ENCODE measurements at regions not wholly inside any gene's neighbourhood (a gene's known extent, or its start where the extent isn't known, plus 50 kb on each side); places are given as distances from the start of the nearest gene placed in this dataset.
"Not testable (repeated sequence)": the region's sequence is repeated elsewhere in the genome, so short reads cannot be mapped to it uniquely, and the experiment has no call there.

DNA sequence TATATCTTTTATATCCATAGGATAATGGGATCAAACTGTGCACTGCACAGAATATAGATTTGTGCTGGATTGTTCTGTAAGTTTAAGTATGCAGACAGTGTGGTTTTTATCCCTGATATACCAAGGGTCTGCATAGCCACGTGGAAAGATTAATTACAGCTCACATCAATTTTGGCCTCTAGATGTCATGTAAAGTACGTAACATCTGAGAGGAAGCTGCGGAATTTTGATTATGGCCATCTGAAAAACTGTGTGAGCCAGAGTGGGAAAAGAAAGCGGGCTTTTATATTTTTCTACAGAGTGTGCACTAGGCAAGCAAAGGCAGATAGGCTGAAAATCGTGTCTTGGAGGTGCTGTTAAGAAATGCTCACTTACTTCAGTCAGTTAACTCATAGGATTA is 562.7 kb downstream of the GBE1 start:
- H3K4me1 Mint-ChIP-seq = no peaks in the 10 kb centered on the region
- H3K4me3 Mint-ChIP-seq = no peak overlapping the region
- H3K36me3 Mint-ChIP-seq = no peaks in the 10 kb centered on the region
- H3K27ac Mint-ChIP-seq = no peak overlapping the region
- no peaks in the 10 kb centered on the region for H3K27me3 Mint-ChIP-seq
- ATAC-seq = no peak
- H3K9me3 Mint-ChIP-seq = peaks cover 4% of the 10 kb centered on the region

DNA sequence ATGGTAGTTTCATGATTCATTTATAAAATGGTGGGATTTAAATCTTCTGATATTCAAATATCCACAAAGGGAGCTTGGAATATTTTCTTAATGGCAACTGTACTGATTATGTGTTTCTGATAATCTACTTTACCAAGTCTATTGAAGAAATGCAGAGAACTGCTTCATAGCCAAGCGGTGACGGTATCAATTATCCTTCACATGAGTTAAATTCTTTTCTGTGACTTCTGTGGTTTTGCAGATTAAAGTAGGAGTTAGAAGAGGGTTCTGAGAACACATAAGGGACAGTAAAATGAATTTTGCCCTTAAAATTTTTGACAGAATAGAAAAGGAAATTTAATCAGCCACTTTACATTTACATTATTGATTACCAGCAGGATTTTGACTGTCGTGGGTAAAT is 563.2 kb downstream of the GBE1 start:
- no peak for ATAC-seq
- H3K9me3 Mint-ChIP-seq = peaks cover 4% of the 10 kb centered on the region
- H3K27me3 Mint-ChIP-seq = no peaks in the 10 kb centered on the region
- H3K4me1 Mint-ChIP-seq = no peaks in the 10 kb centered on the region
- no peaks in the 10 kb centered on the region for H3K36me3 Mint-ChIP-seq
- H3K27ac Mint-ChIP-seq = no peak overlapping the region
- no peak overlapping the region for H3K4me3 Mint-ChIP-seq

DNA sequence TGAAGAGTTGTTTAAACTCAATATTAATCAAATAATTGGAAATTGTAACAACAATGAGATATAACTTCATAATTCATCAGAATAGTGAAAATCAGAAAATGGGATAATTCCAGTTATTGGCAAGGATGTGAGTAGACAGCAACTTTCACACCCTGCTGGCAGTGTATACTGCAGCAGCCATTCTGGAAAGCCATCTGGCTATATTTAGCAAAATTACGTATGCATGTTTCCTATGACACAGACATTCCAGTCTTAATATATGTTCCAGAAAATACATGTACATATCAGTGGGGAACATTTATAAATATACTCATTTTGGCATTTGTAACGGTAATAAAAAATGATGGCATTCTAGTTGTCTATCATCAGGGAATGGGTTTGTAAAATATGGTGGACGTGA is 564.1 kb downstream of the GBE1 start:
- H3K9me3 Mint-ChIP-seq = peaks cover 4% of the 10 kb centered on the region
- H3K27ac Mint-ChIP-seq = no peak overlapping the region
- ATAC-seq = no peak
- H3K4me1 Mint-ChIP-seq = no peaks in the 10 kb centered on the region
- H3K4me3 Mint-ChIP-seq = no peak overlapping the region
- H3K36me3 Mint-ChIP-seq = no peaks in the 10 kb centered on the region
- no peaks in the 10 kb centered on the region for H3K27me3 Mint-ChIP-seq

DNA sequence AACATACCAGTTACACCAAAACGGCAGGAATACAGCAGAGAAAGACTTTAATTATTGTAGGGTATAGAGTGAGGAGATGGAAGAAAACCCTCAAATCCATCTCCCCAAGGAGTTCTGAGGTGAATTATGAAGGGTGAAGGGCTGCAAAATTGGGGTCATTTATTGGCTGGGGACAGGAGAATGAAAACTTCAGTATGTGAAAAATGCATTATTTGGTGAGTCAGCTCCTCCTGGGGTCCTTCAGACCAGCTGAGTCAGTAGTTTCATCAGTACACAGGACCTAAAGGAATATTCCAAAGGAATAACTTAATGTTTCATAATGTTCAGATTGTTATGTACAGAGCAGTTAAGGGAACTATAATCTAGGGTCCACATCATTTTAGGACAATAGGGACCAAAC is 566.0 kb downstream of the GBE1 start:
- Mint-ChIP-seq H3K4me3 (no peak overlapping the region), H3K27ac (no peak overlapping the region)
- no peak for ATAC-seq

DNA sequence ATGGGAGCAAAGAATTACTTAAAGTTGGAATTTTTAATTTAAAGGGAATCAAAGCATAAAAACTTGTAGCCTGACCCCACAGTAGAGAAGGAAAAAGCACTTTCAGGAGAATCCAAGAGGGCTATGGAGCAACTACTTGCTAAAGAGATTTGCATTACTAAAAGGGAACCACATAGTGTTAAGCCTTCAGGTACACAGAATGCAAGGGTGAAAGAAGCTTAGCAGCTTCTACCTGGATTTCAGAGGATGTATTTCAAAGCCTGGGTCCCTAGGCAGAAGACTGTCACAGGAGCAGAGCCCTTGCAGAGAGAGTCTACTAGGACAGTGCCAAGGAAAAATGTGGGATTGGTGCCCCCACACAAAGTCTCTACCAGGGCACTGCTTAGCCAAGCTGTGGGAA is 575.0 kb downstream of the GBE1 start:
- ATAC-seq = no peak
- Mint-ChIP-seq H3K4me3 (no peak overlapping the region), H3K9me3 (peaks cover 6% of the 10 kb centered on the region), H3K27me3 (no peaks in the 10 kb centered on the region), H3K36me3 (no peaks in the 10 kb centered on the region), H3K27ac (no peak overlapping the region), H3K4me1 (no peaks in the 10 kb centered on the region)

More for the DNA sequence above, 566.0 kb downstream of the GBE1 start:
- no peaks in the 10 kb centered on the region for H3K9me3 Mint-ChIP-seq
- no peaks in the 10 kb centered on the region for H3K27me3 Mint-ChIP-seq
- H3K36me3 Mint-ChIP-seq = no peaks in the 10 kb centered on the region
- no peaks in the 10 kb centered on the region for H3K4me1 Mint-ChIP-seq

DNA sequence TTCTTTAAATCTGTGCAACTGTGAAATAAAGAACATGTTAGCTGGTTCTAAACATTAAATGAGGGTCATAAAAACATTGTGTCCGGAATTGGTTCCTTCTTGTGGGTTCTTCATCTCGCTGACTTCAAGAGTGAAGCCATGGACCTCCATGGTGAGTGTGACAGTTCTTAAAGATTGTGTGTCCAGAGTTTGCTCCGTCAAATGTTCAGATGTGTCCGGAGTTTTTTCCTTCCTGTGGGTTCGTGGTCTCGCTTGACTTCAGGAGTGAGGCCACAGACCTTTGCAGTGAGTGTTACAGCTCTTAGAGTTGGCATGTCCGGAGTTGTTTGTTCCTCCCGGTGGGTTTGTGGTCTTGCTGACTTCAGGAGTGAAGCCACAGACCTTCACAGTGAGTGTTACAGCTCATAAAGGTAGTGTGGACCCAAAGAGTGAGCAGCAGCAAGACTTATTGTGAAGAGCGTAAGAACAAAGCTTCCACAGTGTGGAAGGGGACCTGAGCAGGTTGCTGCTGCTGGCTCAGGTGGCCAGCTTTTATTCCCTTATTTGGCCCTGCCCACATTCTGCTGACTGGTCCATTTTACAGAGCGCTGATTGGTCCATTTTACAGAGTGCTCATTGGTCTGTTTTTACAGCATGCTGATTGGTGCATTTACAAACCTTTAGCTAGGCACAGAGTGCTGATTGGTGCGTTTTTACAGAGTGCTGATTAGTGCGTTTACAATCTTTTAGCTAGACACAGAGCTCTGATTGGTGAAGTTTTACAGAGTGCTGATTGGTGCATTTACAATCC is 579.2 kb downstream of the GBE1 start:
- H3K36me3 Mint-ChIP-seq, ATAC-seq, H3K9me3 Mint-ChIP-seq, H3K4me1 Mint-ChIP-seq, H3K27me3 Mint-ChIP-seq, H3K27ac Mint-ChIP-seq, H3K4me3 Mint-ChIP-seq: not testable (repeated sequence)

DNA sequence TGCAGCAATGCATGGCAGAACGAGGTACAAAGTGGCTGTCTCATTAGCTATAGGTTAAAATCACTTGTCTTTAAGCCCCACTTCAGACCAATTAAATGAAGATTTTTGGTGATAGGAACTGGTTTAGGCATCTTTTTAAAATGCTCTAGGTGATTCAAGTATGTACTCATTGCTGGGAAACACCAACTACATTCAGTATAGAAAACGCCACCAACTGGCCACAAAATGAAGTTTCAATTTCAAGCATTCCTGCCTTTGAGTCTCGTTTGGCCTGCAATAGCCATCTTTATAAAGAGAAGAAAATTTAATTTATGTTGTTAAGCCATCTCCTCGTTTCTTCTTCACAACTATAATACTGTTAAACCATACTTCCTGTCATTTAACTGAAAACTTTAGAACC is 587.9 kb downstream of the GBE1 start:
- H3K27ac Mint-ChIP-seq = no peak overlapping the region
- no peak for ATAC-seq
- no peaks in the 10 kb centered on the region for H3K9me3 Mint-ChIP-seq
- H3K4me3 Mint-ChIP-seq = no peak overlapping the region
- H3K4me1 Mint-ChIP-seq = no peaks in the 10 kb centered on the region
- no peaks in the 10 kb centered on the region for H3K27me3 Mint-ChIP-seq
- no peaks in the 10 kb centered on the region for H3K36me3 Mint-ChIP-seq

DNA sequence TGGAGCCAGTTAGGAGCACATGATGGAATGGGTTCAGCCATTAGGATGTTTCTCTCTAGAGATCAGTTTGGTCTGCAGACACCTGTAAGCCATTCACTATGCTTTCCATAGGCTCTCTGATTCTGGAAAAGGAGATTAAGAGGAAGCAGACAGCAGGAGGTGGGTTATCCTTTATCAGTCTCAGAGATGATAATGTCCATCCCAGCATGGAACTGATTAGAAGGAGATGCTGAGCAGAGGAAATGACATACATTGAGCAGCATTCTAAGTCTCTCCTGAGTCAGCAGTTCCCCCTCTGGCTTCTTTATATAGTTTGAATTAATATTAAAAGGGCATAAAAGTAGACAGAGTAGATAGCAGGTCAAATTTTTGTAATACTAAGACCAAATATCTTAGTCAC is 591.1 kb downstream of the GBE1 start:
- Mint-ChIP-seq H3K36me3 (no peaks in the 10 kb centered on the region), H3K27me3 (no peaks in the 10 kb centered on the region), H3K4me1 (no peaks in the 10 kb centered on the region), H3K4me3 (no peak overlapping the region), H3K27ac (no peak overlapping the region), H3K9me3 (peaks cover 3% of the 10 kb centered on the region)
- no peak for ATAC-seq

DNA sequence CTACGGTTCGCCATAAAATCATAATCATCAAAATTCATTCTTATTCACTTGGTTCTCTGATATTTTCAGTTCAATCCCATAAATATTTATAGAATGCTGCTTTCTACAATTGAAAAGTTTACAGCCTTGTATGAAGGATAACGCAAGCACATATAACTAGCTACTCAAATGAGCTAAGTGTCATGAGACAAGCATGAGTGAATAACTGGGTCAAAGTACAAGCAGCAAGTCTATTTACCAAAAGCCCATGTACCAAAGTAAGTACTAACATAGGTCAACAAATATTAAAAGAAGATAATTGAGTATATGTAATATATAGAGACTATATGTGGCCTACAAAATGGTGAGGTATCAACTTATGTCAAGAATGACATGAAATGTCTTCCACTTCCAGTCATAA is 596.6 kb downstream of the GBE1 start:
- Mint-ChIP-seq H3K36me3 (no peaks in the 10 kb centered on the region), H3K9me3 (peaks cover 8% of the 10 kb centered on the region), H3K27me3 (no peaks in the 10 kb centered on the region), H3K27ac (no peak overlapping the region), H3K4me3 (no peak overlapping the region), H3K4me1 (no peaks in the 10 kb centered on the region)
- no peak for ATAC-seq

DNA sequence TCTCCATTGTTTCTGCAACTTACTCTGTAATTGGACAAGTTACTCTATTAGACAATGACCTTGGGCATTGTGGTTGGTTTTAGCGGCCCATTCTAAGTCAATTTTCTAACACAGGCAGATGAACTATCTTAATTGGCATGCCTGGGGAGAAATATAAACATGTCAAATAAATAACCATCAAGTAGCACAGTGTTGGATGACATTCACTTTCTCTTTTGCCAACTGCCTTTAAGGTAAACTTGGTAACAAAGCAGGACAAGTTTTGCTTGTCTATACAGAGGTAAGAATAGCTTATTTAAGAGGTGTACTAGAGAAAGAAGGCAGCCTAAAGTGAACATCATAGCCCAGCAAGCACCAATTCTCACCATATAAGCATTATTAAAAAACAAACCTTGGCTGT is 599.6 kb downstream of the GBE1 start:
- no peak overlapping the region for H3K27ac Mint-ChIP-seq
- peaks cover 11% of the 10 kb centered on the region for H3K9me3 Mint-ChIP-seq
- H3K36me3 Mint-ChIP-seq = no peaks in the 10 kb centered on the region
- no peaks in the 10 kb centered on the region for H3K27me3 Mint-ChIP-seq
- H3K4me3 Mint-ChIP-seq = no peak overlapping the region
- no peaks in the 10 kb centered on the region for H3K4me1 Mint-ChIP-seq
- ATAC-seq = no peak

DNA sequence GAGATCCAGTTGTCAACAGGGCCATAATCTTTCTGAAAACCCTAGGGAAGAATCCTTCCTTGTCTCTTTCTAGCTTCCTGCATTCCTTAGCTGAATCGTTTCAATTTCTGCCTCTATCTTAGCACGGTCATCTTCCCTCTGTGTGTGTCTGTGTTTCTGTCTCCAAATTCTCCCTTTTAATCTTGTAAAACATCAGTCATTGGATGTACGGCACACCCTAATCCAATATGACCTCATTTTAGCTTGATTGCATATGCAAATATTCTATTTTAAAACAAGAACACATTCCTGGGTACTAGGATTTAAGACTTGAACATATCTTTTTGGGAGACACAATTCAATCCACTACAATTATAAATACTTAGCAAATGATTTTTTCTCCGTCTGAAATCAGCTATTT is 600.3 kb downstream of the GBE1 start:
- H3K9me3 Mint-ChIP-seq = peaks cover 14% of the 10 kb centered on the region
- no peak overlapping the region for H3K4me3 Mint-ChIP-seq
- H3K36me3 Mint-ChIP-seq = no peaks in the 10 kb centered on the region
- no peak for ATAC-seq
- H3K27me3 Mint-ChIP-seq = no peaks in the 10 kb centered on the region
- H3K4me1 Mint-ChIP-seq = no peaks in the 10 kb centered on the region
- no peak overlapping the region for H3K27ac Mint-ChIP-seq

DNA sequence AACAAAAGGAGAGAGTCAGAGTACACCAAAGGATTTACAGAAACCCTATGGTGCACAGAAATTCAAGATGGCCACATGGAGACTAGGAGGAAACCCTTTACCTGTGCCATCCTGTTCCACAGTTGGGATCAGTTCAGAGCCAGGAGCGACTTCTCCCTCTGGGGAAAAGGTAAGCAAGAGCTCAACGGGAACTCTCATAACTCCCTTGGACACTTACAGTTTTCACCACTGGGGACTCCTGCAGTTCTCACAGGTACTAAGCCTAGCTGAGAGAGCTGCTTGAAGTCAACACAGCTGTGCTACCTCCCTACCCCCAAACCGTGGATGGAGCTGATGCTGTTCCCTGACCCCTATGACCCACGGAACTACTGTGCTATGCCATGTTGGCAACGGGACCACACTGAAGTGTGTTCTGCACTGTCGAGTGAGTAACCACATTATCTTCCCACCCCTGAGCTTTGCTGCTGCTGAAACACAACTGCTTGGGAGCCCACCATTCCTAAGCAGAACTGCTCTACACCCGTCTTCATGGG is 606.8 kb downstream of the GBE1 start:
- no peaks in the 10 kb centered on the region for H3K36me3 Mint-ChIP-seq

DNA sequence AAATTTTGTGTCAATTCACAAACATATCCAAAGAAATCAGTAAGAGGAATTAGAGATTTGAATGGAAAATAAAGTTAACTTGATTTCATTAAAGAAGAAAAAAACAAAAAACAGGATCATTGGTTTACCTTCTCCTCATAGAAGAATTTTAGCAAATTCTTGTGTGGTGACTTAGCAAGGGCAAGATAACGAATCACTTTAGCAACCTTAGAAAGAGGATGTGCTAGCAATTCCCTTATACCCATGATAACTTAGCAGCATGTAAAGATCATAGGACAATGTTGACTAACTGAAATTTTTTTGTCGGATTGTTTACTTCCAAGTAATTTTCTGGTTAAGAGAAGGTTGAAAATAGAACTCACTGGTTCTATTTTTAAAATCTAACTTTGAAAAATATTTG is 609.3 kb downstream of the GBE1 start:
- no peaks in the 10 kb centered on the region for H3K27me3 Mint-ChIP-seq
- H3K4me1 Mint-ChIP-seq = no peaks in the 10 kb centered on the region
- no peak overlapping the region for H3K4me3 Mint-ChIP-seq
- peaks cover 3% of the 10 kb centered on the region for H3K9me3 Mint-ChIP-seq
- H3K36me3 Mint-ChIP-seq = no peaks in the 10 kb centered on the region
- H3K27ac Mint-ChIP-seq = no peak overlapping the region
- no peak for ATAC-seq

More for the DNA sequence above, 606.8 kb downstream of the GBE1 start:
- peaks cover 8% of the 10 kb centered on the region for H3K9me3 Mint-ChIP-seq
- H3K4me3 Mint-ChIP-seq = no peak overlapping the region
- H3K27ac Mint-ChIP-seq = no peak overlapping the region
- no peaks in the 10 kb centered on the region for H3K4me1 Mint-ChIP-seq
- no peaks in the 10 kb centered on the region for H3K27me3 Mint-ChIP-seq
- ATAC-seq = no peak

DNA sequence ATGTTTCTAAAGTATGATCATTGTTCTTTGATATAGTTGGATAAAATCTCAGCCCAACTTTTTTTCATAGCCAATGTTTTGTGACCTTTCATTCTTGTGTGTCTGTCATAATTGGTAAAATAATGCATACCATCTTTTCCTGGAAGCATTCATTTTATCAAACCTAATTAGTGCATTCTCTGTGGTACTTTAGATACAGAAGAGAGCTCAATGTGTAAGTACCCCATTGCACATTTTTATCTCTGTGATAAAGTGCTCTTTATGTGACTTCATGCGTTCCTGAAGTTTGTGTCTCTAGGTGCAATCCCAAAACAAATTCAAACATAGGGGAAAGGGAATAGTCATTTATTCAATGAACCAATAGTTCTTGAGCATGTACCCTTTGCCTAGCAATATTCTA is 628.5 kb downstream of the GBE1 start:
- Mint-ChIP-seq H3K9me3 (peaks cover 11% of the 10 kb centered on the region), H3K4me1 (no peaks in the 10 kb centered on the region), H3K36me3 (no peaks in the 10 kb centered on the region), H3K27ac (no peak overlapping the region), H3K4me3 (no peak overlapping the region), H3K27me3 (no peaks in the 10 kb centered on the region)
- no peak for ATAC-seq

DNA sequence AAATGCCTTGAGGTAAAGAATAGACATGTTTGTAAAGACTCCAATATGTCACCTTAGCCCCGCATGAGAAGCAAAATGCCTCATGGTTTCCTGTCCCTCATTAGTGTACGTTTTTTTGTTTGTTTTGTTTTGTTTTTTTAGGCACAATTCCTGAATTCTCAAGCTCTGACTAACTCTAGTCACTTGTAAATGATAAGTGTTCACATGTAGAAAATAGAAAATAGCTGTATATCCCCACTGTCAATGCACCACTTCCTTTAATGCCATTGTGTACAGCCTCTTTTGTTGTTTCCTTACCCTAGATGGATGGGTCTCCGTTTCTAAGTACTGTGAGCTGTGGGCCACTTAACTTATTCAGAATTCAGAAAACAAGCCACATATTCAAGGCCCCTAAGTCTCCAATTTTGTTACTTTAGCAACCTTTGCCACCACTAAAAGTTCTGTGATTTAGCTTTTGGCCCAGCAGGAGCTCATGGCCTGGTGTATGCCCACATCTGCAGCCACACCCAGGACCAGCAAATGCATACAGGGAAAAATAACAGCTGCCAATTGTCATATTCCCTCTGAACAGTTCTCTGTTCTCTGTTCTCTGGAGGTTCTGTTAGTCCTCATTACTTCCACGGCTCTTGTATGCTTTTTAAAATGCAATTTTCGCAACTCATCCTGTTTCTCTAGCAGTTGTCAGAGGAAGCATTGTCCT is 655.5 kb downstream of the GBE1 start:
- ATAC-seq = no peak
- no peak overlapping the region for H3K27ac Mint-ChIP-seq
- H3K27me3 Mint-ChIP-seq = no peaks in the 10 kb centered on the region
- no peaks in the 10 kb centered on the region for H3K36me3 Mint-ChIP-seq
- H3K4me3 Mint-ChIP-seq = no peak overlapping the region
- peaks cover 6% of the 10 kb centered on the region for H3K9me3 Mint-ChIP-seq
- H3K4me1 Mint-ChIP-seq = no peaks in the 10 kb centered on the region

DNA sequence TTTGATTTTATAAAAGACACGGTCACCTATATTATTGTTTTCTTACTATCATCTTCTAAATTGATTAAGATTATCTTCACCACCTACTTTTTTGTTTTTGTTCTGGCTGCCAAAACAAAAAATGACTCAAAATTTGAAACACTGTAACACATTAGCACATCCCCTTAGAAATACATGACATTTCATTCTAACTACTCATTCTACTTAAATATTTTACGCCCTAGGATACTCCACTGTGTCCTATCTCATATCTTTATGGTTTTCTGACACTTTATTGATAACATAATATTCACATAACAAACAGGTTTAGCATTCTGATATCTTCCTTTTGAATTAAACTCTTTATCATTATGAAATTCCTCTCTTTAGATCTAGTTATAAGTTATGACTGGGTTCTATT is 656.2 kb downstream of the GBE1 start:
- H3K9me3 Mint-ChIP-seq = peaks cover 6% of the 10 kb centered on the region
- H3K36me3 Mint-ChIP-seq = no peaks in the 10 kb centered on the region
- H3K27me3 Mint-ChIP-seq = no peaks in the 10 kb centered on the region
- H3K4me1 Mint-ChIP-seq = no peaks in the 10 kb centered on the region
- no peak overlapping the region for H3K4me3 Mint-ChIP-seq
- H3K27ac Mint-ChIP-seq = no peak overlapping the region
- ATAC-seq = no peak

Data from stimulated activated memory B cell treated with anti-CD40 and anti-IgM and Interleukin-4, amounts not matched to agents 10 μg/mL and 1 μg/mL and 100 μg/mL, for 72 hours (primary cell).